Calu3 (cell line): ENCODE measurements at regions not wholly inside any gene's neighbourhood (a gene's known extent, or its start where the extent isn't known, plus 50 kb on each side); places are given as distances from the start of the nearest gene placed in this dataset.

Experiments
- BruUV-seq: library from RNA; stranded (reverse); fragments of 400-500 nt; replicated peaks from 2 replicates; lab custom pipeline; 2021; lab: Mats Ljungman, UMichigan
- CTCF ChIA-PET: fragments of 300-600 bp; sonication (Branson Sonifier 250); formaldehyde crosslinking; loops from one replicate; lab custom pipeline; 2022; ENCODE audit warnings: antibody characterized with exemption; lab: Charles Lee
- DNase-seq: peaks from one replicate; pipeline ENCODE4 v3.0.0; 2022
- H3K27ac Mint-ChIP-seq: one replicate; pipeline ENCODE4 v1.8.0; 2022; ENCODE audit warnings: mixed read lengths; ENCODE audit not compliant: unreplicated experiment
- H3K27me3 Mint-ChIP-seq: one replicate; pipeline ENCODE4 v1.8.0; 2022; ENCODE audit warnings: mixed read lengths; ENCODE audit not compliant: unreplicated experiment
- H3K36me3 Mint-ChIP-seq: one replicate; pipeline ENCODE4 v1.8.0; 2022; ENCODE audit warnings: mild to moderate bottlenecking, moderate library complexity, mixed read lengths; ENCODE audit not compliant: insufficient read depth, unreplicated experiment
- H3K4me1 Mint-ChIP-seq: one replicate; pipeline ENCODE4 v1.8.0; 2022; ENCODE audit warnings: mild to moderate bottlenecking, low read depth, mixed read lengths; ENCODE audit not compliant: unreplicated experiment
- H3K4me3 Mint-ChIP-seq: one replicate; pipeline ENCODE4 v1.8.0; 2022; ENCODE audit warnings: mild to moderate bottlenecking, low read depth, moderate library complexity, mixed read lengths; ENCODE audit not compliant: unreplicated experiment
- H3K9me3 Mint-ChIP-seq: one replicate; pipeline ENCODE4 v1.8.0; 2022; ENCODE audit warnings: low read depth, mixed read lengths; ENCODE audit not compliant: unreplicated experiment
- intact Hi-C: fragments of 100-400 bp; cut with micrococcal nuclease; formaldehyde crosslinking; loops from one replicate; pipeline ENCODE4 v1.10.0; 2022; ENCODE audit not compliant: unreplicated experiment
- TF ChIP-seq, protein P1 (sequence below): fragments of 200-600 bp; IDR thresholded peaks from one replicate; pipeline ENCODE4 v1.8.0; 2022; ENCODE audit warnings: antibody characterized with exemption; ENCODE audit not compliant: unreplicated experiment

- no peak overlapping the region for H3K27ac Mint-ChIP-seq
- H3K27me3 Mint-ChIP-seq = no peaks in the 10 kb centered on the region
- no peaks in the 10 kb centered on the region for H3K4me1 Mint-ChIP-seq
- H3K36me3 Mint-ChIP-seq = no peaks in the 10 kb centered on the region
- H3K9me3 Mint-ChIP-seq = no peaks in the 10 kb centered on the region
- CTCF ChIA-PET = no interaction called here
- no peak overlapping the region for H3K4me3 Mint-ChIP-seq
- no peak for DNase-seq
- TF ChIP-seq, protein P1, sequence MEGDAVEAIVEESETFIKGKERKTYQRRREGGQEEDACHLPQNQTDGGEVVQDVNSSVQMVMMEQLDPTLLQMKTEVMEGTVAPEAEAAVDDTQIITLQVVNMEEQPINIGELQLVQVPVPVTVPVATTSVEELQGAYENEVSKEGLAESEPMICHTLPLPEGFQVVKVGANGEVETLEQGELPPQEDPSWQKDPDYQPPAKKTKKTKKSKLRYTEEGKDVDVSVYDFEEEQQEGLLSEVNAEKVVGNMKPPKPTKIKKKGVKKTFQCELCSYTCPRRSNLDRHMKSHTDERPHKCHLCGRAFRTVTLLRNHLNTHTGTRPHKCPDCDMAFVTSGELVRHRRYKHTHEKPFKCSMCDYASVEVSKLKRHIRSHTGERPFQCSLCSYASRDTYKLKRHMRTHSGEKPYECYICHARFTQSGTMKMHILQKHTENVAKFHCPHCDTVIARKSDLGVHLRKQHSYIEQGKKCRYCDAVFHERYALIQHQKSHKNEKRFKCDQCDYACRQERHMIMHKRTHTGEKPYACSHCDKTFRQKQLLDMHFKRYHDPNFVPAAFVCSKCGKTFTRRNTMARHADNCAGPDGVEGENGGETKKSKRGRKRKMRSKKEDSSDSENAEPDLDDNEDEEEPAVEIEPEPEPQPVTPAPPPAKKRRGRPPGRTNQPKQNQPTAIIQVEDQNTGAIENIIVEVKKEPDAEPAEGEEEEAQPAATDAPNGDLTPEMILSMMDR = no peak
- BruUV-seq = no TSS peak
- intact Hi-C loops = no loop called here
Measured at GRCh38 chr6:95681736-95682135, 104.4 kb downstream of the MANEA start.

GRCh38 chr6:95682476-95682875 lies 105.1 kb downstream of the MANEA start:
- Mint-ChIP-seq H3K9me3 (no peaks in the 10 kb centered on the region), H3K4me1 (no peaks in the 10 kb centered on the region), H3K27me3 (no peaks in the 10 kb centered on the region), H3K36me3 (no peaks in the 10 kb centered on the region), H3K4me3 (no peak overlapping the region), H3K27ac (no peak overlapping the region)
- CTCF ChIA-PET = no interaction called here
- TF ChIP-seq, protein P1 = no peak
- no peak for DNase-seq
- no TSS peak for BruUV-seq
- intact Hi-C loops = no loop called here

GRCh38 chr6:95685822-95686221 lies 108.5 kb downstream of the MANEA start:
- CTCF ChIA-PET = no interaction called here
- Mint-ChIP-seq H3K36me3 (no peaks in the 10 kb centered on the region), H3K27me3 (no peaks in the 10 kb centered on the region), H3K4me3 (no peak overlapping the region), H3K4me1 (peaks cover 5% of the 10 kb centered on the region), H3K9me3 (no peaks in the 10 kb centered on the region), H3K27ac (no peak overlapping the region)
- TF ChIP-seq, protein P1 = no peak
- no TSS peak for BruUV-seq
- DNase-seq = no peak
- intact Hi-C loops = loop anchor here (5.0 kb wide), 2 partner anchors 109 to 181 kb away; partner anchors contain the start of gene MANEA

- H3K36me3 Mint-ChIP-seq = no peaks in the 10 kb centered on the region
- H3K27ac Mint-ChIP-seq = no peak overlapping the region
- intact Hi-C loops = loop anchor here (5.0 kb wide), 2 partner anchors 109 to 181 kb away; partner anchors contain the start of gene MANEA
- no peak for DNase-seq
- H3K4me1 Mint-ChIP-seq = peaks cover 9% of the 10 kb centered on the region
- BruUV-seq = no TSS peak
- no peaks in the 10 kb centered on the region for H3K9me3 Mint-ChIP-seq
- no peak overlapping the region for H3K4me3 Mint-ChIP-seq
- H3K27me3 Mint-ChIP-seq = no peaks in the 10 kb centered on the region
- CTCF ChIA-PET = no interaction called here
- TF ChIP-seq, protein P1 = no peak
Measured at GRCh38 chr6:95686272-95686671, 108.9 kb downstream of the MANEA start.
